ENCODE measurements at regions not wholly inside any gene's neighbourhood (a gene's known extent, or its start where the extent isn't known, plus 50 kb on each side); places are given as distances from the start of the nearest gene placed in this dataset.

- no peak for TF ChIP-seq CTCF (conservative IDR thresholded peaks at IDR 0.05)
- peak overlapping the region; percentile 11; the same call in 1 of the 2 replicates for H3K27ac ChIP-seq
Observed at GRCh38 chr2:236967499-236967783, 118.2 kb upstream of the COPS8 start.

- TF ChIP-seq CTCF (conservative IDR thresholded peaks at IDR 0.05), result no peak
- H3K27ac ChIP-seq, result no peak overlapping the region
Observed at GRCh38 chr2:236968101-236968879, 117.4 kb upstream of the COPS8 start.

GRCh38 chr2:236968880-236969534 is 116.7 kb upstream of the COPS8 start:
- H3K27ac ChIP-seq, result no peak overlapping the region
- TF ChIP-seq CTCF (conservative IDR thresholded peaks at IDR 0.05), result no peak

- no peak for TF ChIP-seq CTCF (conservative IDR thresholded peaks at IDR 0.05)
- no peak overlapping the region for H3K27ac ChIP-seq
Observed at GRCh38 chr2:236969767-236970655, 115.7 kb upstream of the COPS8 start.

DNA sequence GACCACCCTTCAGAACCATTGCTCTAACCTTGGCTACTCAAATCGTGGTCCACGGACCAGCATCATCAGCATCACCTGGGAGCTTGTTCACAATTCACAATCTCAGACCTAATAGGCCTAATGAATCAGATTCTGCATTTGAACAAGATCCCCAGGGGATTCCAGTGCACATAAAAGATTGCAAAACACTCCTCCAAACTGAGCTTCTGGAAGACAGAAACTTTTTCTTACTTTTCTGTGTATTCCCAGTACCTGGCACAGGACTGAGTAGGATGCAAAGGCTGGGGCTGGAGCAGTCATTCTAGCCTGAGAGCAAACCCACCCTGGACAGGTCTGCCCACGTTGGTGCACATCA is 115.1 kb upstream of the COPS8 start:
- no peak overlapping the region for H3K27ac ChIP-seq
- no peak for TF ChIP-seq CTCF (conservative IDR thresholded peaks at IDR 0.05)

DNA sequence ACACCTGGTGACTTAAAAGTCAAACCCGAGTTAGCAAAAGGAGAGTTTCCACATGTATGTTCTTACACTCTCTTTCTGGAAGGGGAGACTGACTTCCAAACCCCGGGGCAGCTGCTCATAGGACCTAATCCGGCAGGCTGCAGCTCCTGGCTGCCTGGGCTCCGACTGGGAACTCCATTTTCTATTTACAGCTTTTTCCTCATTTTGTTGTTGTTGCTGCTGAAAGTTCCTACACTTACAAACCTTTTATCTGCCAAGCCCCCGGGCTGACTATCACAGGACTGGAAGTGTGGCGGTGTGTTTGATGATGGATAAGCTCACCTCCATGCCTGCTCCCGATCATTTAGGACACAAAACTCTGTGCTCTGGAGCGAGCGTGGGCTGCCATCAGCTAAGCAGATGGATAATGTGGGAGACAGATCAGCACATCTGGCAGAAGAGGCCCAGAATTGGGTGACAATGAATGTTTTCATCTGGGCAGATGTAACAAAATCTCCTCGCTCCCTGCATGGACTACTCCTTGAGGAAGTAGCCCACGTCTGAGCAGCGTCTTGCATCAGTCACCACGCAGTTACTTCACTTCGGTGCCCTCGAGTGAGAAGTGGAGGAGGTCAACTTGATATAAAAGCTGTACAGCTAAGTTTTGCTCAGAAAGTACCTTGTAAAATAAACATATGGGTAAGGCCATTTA is 114.4 kb upstream of the COPS8 start:
- TF ChIP-seq CTCF (conservative IDR thresholded peaks at IDR 0.05), result no peak

More for the DNA sequence above, 114.4 kb upstream of the COPS8 start:
- H3K27ac ChIP-seq, result no peak overlapping the region

Data from VCaP (cell line).